A673 (cell line): ENCODE measurements at regions not wholly inside any gene's neighbourhood (a gene's known extent, or its start where the extent isn't known, plus 50 kb on each side); places are given as distances from the start of the nearest gene placed in this dataset.

ENCODE experiments used
- BruUV-seq: library from RNA; stranded (reverse); fragments of 400-500 nt; replicated peaks from 2 replicates; lab custom pipeline; 2021; lab: Mats Ljungman, UMichigan
- CTCF ChIA-PET: fragments of 300-600 bp; sonication (Branson Sonifier 250); formaldehyde crosslinking; loops from one replicate; lab custom pipeline; 2022; ENCODE audit warnings: antibody characterized with exemption; lab: Charles Lee
- POLR2A ChIA-PET: fragments of 300-600 bp; sonication (Branson Sonifier 250); formaldehyde crosslinking; loops from one replicate; lab custom pipeline; 2022; ENCODE audit warnings: antibody characterized with exemption; ENCODE audit not compliant: low non-redundant PET; lab: Charles Lee
- DNase-seq: peaks from one replicate; pipeline ENCODE4 v3.0.0-alpha.2; 2015; ENCODE audit warnings: low spot score
- H3K27ac ChIP-seq: fragments of 200-600 bp; sonication (generic); 2 replicates; pipeline ENCODE4 v1.5.1; 2016; ENCODE audit warnings: mixed run types, low read depth, mild to moderate bottlenecking, mixed read lengths, antibody characterized with exemption, low read length; ENCODE audit not compliant: poor library complexity, severe bottlenecking
- H3K27me3 ChIP-seq: fragments of 200-600 bp; sonication (generic); replicated peaks from 2 replicates; pipeline ENCODE4 v1.6.1; 2017; ENCODE audit warnings: mixed run types, low read depth, mild to moderate bottlenecking, mixed read lengths, antibody characterized with exemption, low read length; ENCODE audit not compliant: insufficient read depth, poor library complexity
- H3K36me3 ChIP-seq: fragments of 200-600 bp; sonication (generic); 2 replicates; pipeline ENCODE4 v1.6.1; 2016; ENCODE audit warnings: mixed run types, mild to moderate bottlenecking, mixed read lengths, antibody characterized with exemption, low read length; ENCODE audit not compliant: insufficient read depth, poor library complexity, severe bottlenecking
- H3K4me1 ChIP-seq: fragments of 200-600 bp; sonication (generic); 2 replicates; pipeline ENCODE4 v1.6.1; 2017; ENCODE audit warnings: mixed run types, mild to moderate bottlenecking, mixed read lengths, antibody characterized with exemption, low read length; ENCODE audit not compliant: insufficient read depth, poor library complexity, severe bottlenecking
- H3K4me3 ChIP-seq: fragments of 200-600 bp; sonication (generic); 2 replicates; pipeline ENCODE4 v1.5.1; 2016; ENCODE audit warnings: low read depth, mixed run types, mild to moderate bottlenecking, mixed read lengths, low read length; ENCODE audit not compliant: poor library complexity, severe bottlenecking
- H3K9me3 ChIP-seq: fragments of 200-600 bp; sonication (generic); 2 replicates; pipeline ENCODE4 v1.6.1; 2016; ENCODE audit warnings: mixed run types, low read depth, mild to moderate bottlenecking, mixed read lengths, antibody characterized with exemption, low read length; ENCODE audit not compliant: poor library complexity, severe bottlenecking
- EZH2 ChIP-seq: fragments of 200-600 bp; sonication (generic); IDR thresholded peaks from 2 replicates; pipeline ENCODE4 v1.6.1; 2017; ENCODE audit warnings: borderline replicate concordance, low read depth, mild to moderate bottlenecking, mixed read lengths, antibody characterized with exemption, low read length; ENCODE audit not compliant: poor library complexity, severe bottlenecking
- intact Hi-C: fragments of 100-400 bp; cut with micrococcal nuclease; formaldehyde crosslinking; loops from one replicate; pipeline ENCODE4 v1.10.0; 2022; ENCODE audit not compliant: unreplicated experiment
- TF ChIP-seq, protein P1 (sequence below): fragments of 300-800, 200-600 bp; sonication (generic); conservative IDR thresholded peaks from 2 replicates; pipeline ENCODE4 v1.5.1; 2017; ENCODE audit warnings: low read depth, mild to moderate bottlenecking, antibody characterized with exemption, low read length, moderate library complexity, mixed read lengths

DNA sequence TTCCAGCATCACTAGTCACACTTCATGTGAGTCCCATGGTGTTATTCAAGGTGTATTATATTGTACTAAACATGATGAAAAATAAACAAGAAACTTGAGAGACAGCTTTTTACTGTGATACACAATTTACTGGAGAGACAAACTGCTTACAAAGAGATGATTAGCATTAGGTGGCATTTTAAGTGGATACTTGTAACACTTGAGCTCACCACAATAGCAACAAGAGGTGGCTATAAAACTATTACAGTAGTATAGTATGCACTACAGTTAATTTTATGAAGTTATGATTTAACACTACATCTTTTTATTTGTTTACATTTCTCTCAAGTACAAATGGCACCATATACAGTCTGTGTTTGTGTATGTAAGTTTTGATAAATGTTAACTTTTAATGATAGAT, 246.6 kb downstream of the PARM1 start:
- TF ChIP-seq, protein P1, sequence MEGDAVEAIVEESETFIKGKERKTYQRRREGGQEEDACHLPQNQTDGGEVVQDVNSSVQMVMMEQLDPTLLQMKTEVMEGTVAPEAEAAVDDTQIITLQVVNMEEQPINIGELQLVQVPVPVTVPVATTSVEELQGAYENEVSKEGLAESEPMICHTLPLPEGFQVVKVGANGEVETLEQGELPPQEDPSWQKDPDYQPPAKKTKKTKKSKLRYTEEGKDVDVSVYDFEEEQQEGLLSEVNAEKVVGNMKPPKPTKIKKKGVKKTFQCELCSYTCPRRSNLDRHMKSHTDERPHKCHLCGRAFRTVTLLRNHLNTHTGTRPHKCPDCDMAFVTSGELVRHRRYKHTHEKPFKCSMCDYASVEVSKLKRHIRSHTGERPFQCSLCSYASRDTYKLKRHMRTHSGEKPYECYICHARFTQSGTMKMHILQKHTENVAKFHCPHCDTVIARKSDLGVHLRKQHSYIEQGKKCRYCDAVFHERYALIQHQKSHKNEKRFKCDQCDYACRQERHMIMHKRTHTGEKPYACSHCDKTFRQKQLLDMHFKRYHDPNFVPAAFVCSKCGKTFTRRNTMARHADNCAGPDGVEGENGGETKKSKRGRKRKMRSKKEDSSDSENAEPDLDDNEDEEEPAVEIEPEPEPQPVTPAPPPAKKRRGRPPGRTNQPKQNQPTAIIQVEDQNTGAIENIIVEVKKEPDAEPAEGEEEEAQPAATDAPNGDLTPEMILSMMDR, result no peak
- TF ChIP-seq EZH2, result no peak
- BruUV-seq, result no TSS peak
- POLR2A ChIA-PET, result no interaction called here

DNA sequence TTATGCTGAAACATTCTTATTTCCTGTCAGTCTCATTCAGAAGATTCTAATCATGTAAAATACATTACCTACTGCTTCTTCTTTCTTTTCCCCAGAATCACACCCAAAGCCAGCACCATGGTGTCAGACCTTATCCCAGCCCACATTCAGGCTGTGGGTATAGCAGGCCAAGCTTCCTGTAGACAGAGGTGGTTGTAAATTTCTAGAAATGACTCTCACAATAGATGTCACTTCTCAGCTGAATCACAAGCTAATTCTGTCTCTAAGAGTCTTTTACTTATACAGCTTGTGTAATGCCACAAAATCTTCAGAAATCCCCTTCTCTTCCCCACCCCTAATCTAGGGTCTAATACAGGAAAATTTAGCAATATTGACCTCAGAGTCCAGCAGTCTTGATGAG, 239.6 kb downstream of the PARM1 start:
- H3K27me3 ChIP-seq, result no peaks in the 10 kb centered on the region
- no TSS peak for BruUV-seq
- no peaks in the 10 kb centered on the region for H3K36me3 ChIP-seq
- no peaks in the 10 kb centered on the region for H3K9me3 ChIP-seq
- no peak overlapping the region for H3K27ac ChIP-seq
- intact Hi-C loops, result no loop called here
- TF ChIP-seq, protein P1, result no peak
- TF ChIP-seq EZH2, result no peak
- no peak overlapping the region for H3K4me3 ChIP-seq
- no peak for DNase-seq
- ChIA-PET CTCF (no interaction called here), POLR2A (no interaction called here)
- H3K4me1 ChIP-seq, result no peaks in the 10 kb centered on the region

More for the DNA sequence above, 246.6 kb downstream of the PARM1 start:
- Histone ChIP-seq H3K4me1 (no peaks in the 10 kb centered on the region), H3K27me3 (no peaks in the 10 kb centered on the region), H3K27ac (no peak overlapping the region), H3K9me3 (no peaks in the 10 kb centered on the region), H3K36me3 (no peaks in the 10 kb centered on the region), H3K4me3 (no peak overlapping the region)
- no peak for DNase-seq
- CTCF ChIA-PET, result no interaction called here
- intact Hi-C loops, result no loop called here

DNA sequence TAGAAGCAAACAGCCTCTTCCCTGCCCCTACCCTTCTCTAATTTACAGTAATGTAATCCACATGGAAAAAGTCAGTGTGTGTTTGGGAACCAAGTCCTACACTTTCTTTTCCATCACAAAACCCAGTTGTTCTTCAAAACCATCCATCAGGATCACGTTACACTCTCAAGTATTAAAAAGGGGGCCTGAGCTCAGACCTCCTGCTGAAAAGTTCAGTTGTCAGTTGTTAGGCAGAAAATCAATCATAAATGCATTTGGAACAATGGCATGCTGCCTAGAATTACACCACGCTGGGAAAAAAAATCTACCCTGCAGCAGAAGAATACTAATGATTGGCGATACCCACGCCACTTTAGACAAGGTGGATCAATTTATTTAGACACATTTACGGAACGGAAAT, 236.5 kb downstream of the PARM1 start:
- ChIA-PET CTCF (no interaction called here), POLR2A (no interaction called here)
- TF ChIP-seq, protein P1, result no peak
- TF ChIP-seq EZH2, result no peak
- H3K36me3 ChIP-seq, result no peaks in the 10 kb centered on the region
- H3K9me3 ChIP-seq, result no peaks in the 10 kb centered on the region
- H3K27ac ChIP-seq, result no peak overlapping the region
- intact Hi-C loops, result no loop called here
- H3K4me1 ChIP-seq, result no peaks in the 10 kb centered on the region
- no TSS peak for BruUV-seq
- DNase-seq, result peak; percentile 19
- H3K4me3 ChIP-seq, result no peak overlapping the region
- no peaks in the 10 kb centered on the region for H3K27me3 ChIP-seq
